ENCODE measurements at regions not wholly inside any gene's neighbourhood (a gene's known extent, or its start where the extent isn't known, plus 50 kb on each side); places are given as distances from the start of the nearest gene placed in this dataset.

- TF ChIP-seq CTCF (IDR thresholded peaks at IDR 0.05) = no peak
- TF ChIP-seq POLR2A (IDR thresholded peaks at IDR 0.05) = no peak
Observed at GRCh38 chr14:86521843-86522242, 991.9 kb downstream of the FLRT2 start.
